BJ (cell line): ENCODE measurements at regions not wholly inside any gene's neighbourhood (a gene's known extent, or its start where the extent isn't known, plus 50 kb on each side); places are given as distances from the start of the nearest gene placed in this dataset.
"Not testable (repeated sequence)": the region's sequence is repeated elsewhere in the genome, so short reads cannot be mapped to it uniquely, and the experiment has no call there.

Experiments
- CTCF ChIA-PET: fragments of 350-600 bp; formaldehyde crosslinking; extraction: SDS; loops from one replicate; lab custom pipeline; 2021; ENCODE audit warnings: antibody characterized with exemption, inconsistent platforms; lab: Yijun Ruan, JAX
- POLR2A ChIA-PET: fragments of 300-600 bp; sonication (Branson Sonifier 250); formaldehyde crosslinking; extraction: SDS; loops from one replicate; lab custom pipeline; 2021; ENCODE audit warnings: antibody characterized with exemption; lab: Charles Lee
- DNase-seq: peaks from one replicate; pipeline ENCODE4 v3.0.0-alpha.2; 2011; ENCODE audit warnings: low read depth
- H3K27me3 ChIP-seq: 2 replicates; pipeline ENCODE4 v1.6.0; 2011; ENCODE audit warnings: low read length; ENCODE audit not compliant: control insufficient read depth, insufficient read depth
- H3K36me3 ChIP-seq: 2 replicates; pipeline ENCODE4 v1.5.1; 2011; ENCODE audit warnings: low read length; ENCODE audit not compliant: control insufficient read depth, insufficient read depth
- H3K4me3 ChIP-seq: 2 replicates; pipeline ENCODE4 v1.5.1; 2011; ENCODE audit warnings: low read depth, mild to moderate bottlenecking, control low read depth, low read length
- CTCF ChIP-seq: IDR thresholded peaks from 2 replicates; pipeline ENCODE4 v1.5.1; 2011; ENCODE audit warnings: low read depth, mild to moderate bottlenecking, control low read depth, inconsistent platforms, low read length, moderate library complexity; ENCODE audit not compliant: insufficient read depth

- POLR2A ChIA-PET, result no interaction called here
- no peak overlapping the region for H3K4me3 ChIP-seq
- no peaks in the 10 kb centered on the region for H3K27me3 ChIP-seq
- CTCF ChIA-PET, result no interaction called here
- TF ChIP-seq CTCF, result no peak
- H3K36me3 ChIP-seq, result no peaks in the 10 kb centered on the region
- DNase-seq, result no peak
These were observed 402.4 kb upstream of the NDST4 start for GRCh38 chr4:115515772-115516171.

- ChIA-PET POLR2A (no interaction called here), CTCF (no interaction called here)
- no peak overlapping the region for H3K4me3 ChIP-seq
- DNase-seq, result no peak
- no peaks in the 10 kb centered on the region for H3K36me3 ChIP-seq
- no peak for TF ChIP-seq CTCF
- no peaks in the 10 kb centered on the region for H3K27me3 ChIP-seq
These were observed 401.9 kb upstream of the NDST4 start for GRCh38 chr4:115515366-115515765.

GRCh38 chr4:115514675-115515074, 401.3 kb upstream of the NDST4 start:
- no peaks in the 10 kb centered on the region for H3K36me3 ChIP-seq
- POLR2A ChIA-PET, result no interaction called here
- TF ChIP-seq CTCF, result no peak
- H3K4me3 ChIP-seq, result no peak overlapping the region
- H3K27me3 ChIP-seq, result no peaks in the 10 kb centered on the region
- CTCF ChIA-PET, result no interaction called here
- DNase-seq, result no peak

GRCh38 chr4:115505326-115505725, 391.9 kb upstream of the NDST4 start:
- Histone ChIP-seq H3K27me3 (no peaks in the 10 kb centered on the region), H3K4me3 (no peak overlapping the region), H3K36me3 (no peaks in the 10 kb centered on the region)
- ChIA-PET POLR2A (no interaction called here), CTCF (no interaction called here)
- TF ChIP-seq CTCF, result no peak
- no peak for DNase-seq

- no peaks in the 10 kb centered on the region for H3K27me3 ChIP-seq
- no peak overlapping the region for H3K4me3 ChIP-seq
- CTCF ChIA-PET, result no interaction called here
- no peak for DNase-seq
- H3K36me3 ChIP-seq, result no peaks in the 10 kb centered on the region
- POLR2A ChIA-PET, result no interaction called here
- TF ChIP-seq CTCF, result no peak
These were observed 388.2 kb upstream of the NDST4 start for GRCh38 chr4:115501656-115502055.

- H3K36me3 ChIP-seq, H3K27me3 ChIP-seq, CTCF ChIA-PET, DNase-seq, POLR2A ChIA-PET, H3K4me3 ChIP-seq: not testable (repeated sequence)
These were observed 380.4 kb upstream of the NDST4 start for GRCh38 chr4:115493770-115494169.
